Aorta (tissue), 5 donors: ENCODE measurements at regions not wholly inside any gene's neighbourhood (a gene's known extent, or its start where the extent isn't known, plus 50 kb on each side); places are given as distances from the start of the nearest gene placed in this dataset.

Source experiments
- ATAC-seq: fragments of 200-7000 bp; cut with Tn5 transposase; one replicate; pipeline ENCODE4 v1.9.1; 2022; ENCODE audit warnings: moderate library complexity; ENCODE audit not compliant: low FRiP score
- DNase-seq, 2 donors: peaks; one replicate each; pipeline ENCODE4 v3.0.0-alpha.2; 2020
- H3K27ac ChIP-seq, 2 donors: one replicate each; pipeline ENCODE4 v1.5.1; 2013; ENCODE audit warnings: low read length in 2 of 2, mild to moderate bottlenecking in 2 of 2, moderate library complexity in 2 of 2, control low read depth in 1 of 2, inconsistent platforms in 1 of 2, low read depth in 1 of 2
- H3K27me3 ChIP-seq, 2 donors: one replicate each; pipeline ENCODE4 v1.6.1; 2013; ENCODE audit warnings: control low read depth in 1 of 2, low read length in 1 of 2, mild to moderate bottlenecking in 1 of 2, moderate library complexity in 1 of 2; ENCODE audit not compliant: insufficient read depth in 2 of 2, control insufficient read depth in 1 of 2
- H3K36me3 ChIP-seq, 2 donors: one replicate each; pipeline ENCODE4 v1.6.1; 2013; ENCODE audit warnings: control low read depth in 1 of 2, low read length in 1 of 2, mild to moderate bottlenecking in 1 of 2; ENCODE audit not compliant: insufficient read depth in 2 of 2, control insufficient read depth in 1 of 2
- H3K4me1 ChIP-seq, 2 donors: one replicate each; pipeline ENCODE4 v1.6.1; 2013; ENCODE audit warnings: low read length in 2 of 2, control low read depth in 1 of 2, mild to moderate bottlenecking in 1 of 2, moderate library complexity in 1 of 2; ENCODE audit not compliant: insufficient read depth in 2 of 2, control insufficient read depth in 1 of 2
- H3K4me3 ChIP-seq, 2 donors: one replicate each; pipeline ENCODE4 v1.5.1; 2013; ENCODE audit warnings: low read length in 2 of 2, control low read depth in 1 of 2, mild to moderate bottlenecking in 1 of 2
- H3K9me3 ChIP-seq: one replicate; pipeline ENCODE4 v1.6.1; 2013; ENCODE audit warnings: mild to moderate bottlenecking, low read length; ENCODE audit not compliant: control insufficient read depth
- WGBS, 2 donors: extraction: QIAGEN DNeasy Blood & Tissue Kit; methylation state at CpG; one replicate each; pipeline ENCODE4 v1.1.7; 2013; 5-methylcytosine and 5-hydroxymethylcytosine counted together
- intact Hi-C, 2 donors: fragments of 100-400 bp; cut with DNase I; formaldehyde crosslinking; loops; one replicate each; pipeline versions ENCODE4 v1.14.2 to v1.15.0; 2022
- donor health status: healthy with polysubstance abuse.
- donor health status: Bipolar disorder and iron deficiency.
- donor health status: DM: no; HTN: no; CAD: no.
- donor health status: DM: no; HTN: no; CAD: no.
- donor health status: DM: yes; HTN: yes; CAD: no.

- no peak for DNase-seq
- peaks cover 4% of the 10 kb centered on the region for H3K9me3 ChIP-seq
- H3K36me3 ChIP-seq: no peaks in the 10 kb centered on the region
- ATAC-seq: no peak
- no peak overlapping the region for H3K4me3 ChIP-seq
- no peak overlapping the region for H3K27ac ChIP-seq
- WGBS, 2 donors: 29 to 39% methylated on average over 3 of the region's 3 CpGs
- H3K4me1 ChIP-seq: no peaks in the 10 kb centered on the region
- no peaks in the 10 kb centered on the region for H3K27me3 ChIP-seq
- intact Hi-C loops: no loop called here
These were observed 93.2 kb downstream of the C17orf67 start for GRCh38 chr17:56740481-56740880.
